ENCODE measurements at regions not wholly inside any gene's neighbourhood (a gene's known extent, or its start where the extent isn't known, plus 50 kb on each side); places are given as distances from the start of the nearest gene placed in this dataset.

GRCh38 chr2:149648282-149649030 is 60.9 kb upstream of the MMADHC start:
- no peak overlapping the region for H3K4me2 ChIP-seq
- no peak overlapping the region for H3K9ac ChIP-seq
- no peak overlapping the region for H3K27ac ChIP-seq

GRCh38 chr2:149645391-149645790 is 57.8 kb upstream of the MMADHC start:
- no peak overlapping the region for H3K4me2 ChIP-seq
- TF ChIP-seq Cebpa-rat (IDR thresholded peaks at IDR 0.05): no peak
- no peak overlapping the region for H3K9ac ChIP-seq
- H3K4me3 ChIP-seq: no peak overlapping the region
- H4K20me1 ChIP-seq: no peaks in the 10 kb centered on the region
- H3K36me3 ChIP-seq: no peaks in the 10 kb centered on the region
- H3K27me3 ChIP-seq: no peaks in the 10 kb centered on the region
- peaks cover 3 to 17% (median 11%) of the 10 kb centered on the region in 11 experiments; a peak in 19 of 22 replicates for H3K9me3 ChIP-seq (replicated peaks in 1 of 11)
- H3K27ac ChIP-seq: no peak overlapping the region
- H3K4me1 ChIP-seq: no peaks in the 10 kb centered on the region

More at GRCh38 chr2:149648282-149649030, 60.9 kb upstream of the MMADHC start:
- H3K9me3 ChIP-seq (replicated peaks in 1 of 11): peaks cover 0 to 12% (median 5%) of the 10 kb centered on the region in 11 experiments; a peak in 17 of 22 replicates
- H4K20me1 ChIP-seq: no peaks in the 10 kb centered on the region
- TF ChIP-seq Cebpa-rat (IDR thresholded peaks at IDR 0.05): no peak
- H3K36me3 ChIP-seq: no peaks in the 10 kb centered on the region
- no peaks in the 10 kb centered on the region for H3K27me3 ChIP-seq
- H3K4me3 ChIP-seq: no peak overlapping the region
- no peaks in the 10 kb centered on the region for H3K4me1 ChIP-seq
